GM12892 (cell line): ENCODE measurements at regions not wholly inside any gene's neighbourhood (a gene's known extent, or its start where the extent isn't known, plus 50 kb on each side); places are given as distances from the start of the nearest gene placed in this dataset.

Experiments
- POLR2A ChIP-seq: IDR thresholded peaks from 2 replicates; pipeline ENCODE4 v1.6.1; 2011; ENCODE audit warnings: low read depth, low read length, control low read depth
- POLR2AphosphoS5 ChIP-seq: IDR thresholded peaks from 2 replicates; pipeline ENCODE4 v1.6.1; 2011; ENCODE audit warnings: low read depth, low read length, control low read depth
- TAF1 ChIP-seq: IDR thresholded peaks from 2 replicates; pipeline ENCODE4 v1.6.1; 2011; ENCODE audit warnings: low read depth, mild to moderate bottlenecking, control low read depth, low read length, borderline replicate concordance

DNA sequence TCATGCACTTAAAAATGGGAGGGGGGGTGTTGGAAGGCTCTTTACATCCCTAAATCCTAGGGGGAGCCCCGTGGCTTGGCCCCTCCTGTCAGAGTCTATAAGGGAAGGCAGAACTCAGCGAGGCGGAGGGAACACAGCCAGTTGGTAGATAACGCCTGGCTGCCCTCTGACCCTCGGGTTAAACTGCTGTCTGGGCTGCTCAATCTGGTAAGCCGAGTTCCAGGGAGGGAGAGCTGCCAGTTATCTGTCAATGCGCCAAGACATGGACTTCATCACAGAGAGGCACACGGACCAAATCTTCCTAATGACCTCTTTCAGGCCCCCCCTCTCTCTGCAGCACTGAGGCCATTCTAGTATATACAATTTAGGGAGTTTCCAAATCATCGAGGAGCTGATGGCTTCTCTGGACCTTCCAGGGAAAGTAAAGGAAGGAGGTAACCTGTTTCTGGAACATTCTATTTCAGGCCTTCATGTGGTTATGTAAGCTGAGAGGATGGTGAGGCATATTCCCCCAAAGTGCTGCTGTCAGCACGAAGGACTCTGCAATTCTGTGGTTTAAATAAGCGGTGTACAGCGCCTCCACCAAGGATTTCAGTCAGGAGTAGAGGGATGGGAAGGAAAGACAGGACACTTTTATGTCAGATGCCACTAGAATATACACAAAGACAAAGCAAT lies 349.0 kb downstream of the MCTP2 start:
- no peak for TF ChIP-seq POLR2AphosphoS5
- no peak for TF ChIP-seq POLR2A
- no peak for TF ChIP-seq TAF1
